Omental fat pad (tissue), 3 donors: ENCODE measurements at regions not wholly inside any gene's neighbourhood (a gene's known extent, or its start where the extent isn't known, plus 50 kb on each side); places are given as distances from the start of the nearest gene placed in this dataset.
A peak's percentile ranks its signal among the peaks of the same experiment; 100 is the strongest.

Source experiments
- ATAC-seq: fragments of 150-250 bp; one replicate; pipeline ENCODE4 v1.9.1; 2016; ENCODE audit warnings: mild to moderate bottlenecking, moderate library complexity; ENCODE audit not compliant: low FRiP score
- DNase-seq: peaks from one replicate; pipeline ENCODE4 v3.0.0-alpha.2; 2019; ENCODE audit warnings: low spot score
- CTCF ChIP-seq, 3 donors: fragments of 450-650 bp; IDR thresholded peaks; one replicate each; pipeline ENCODE4 v1.5.1; 2016 to 2017; ENCODE audit warnings: antibody characterized with exemption in 3 of 3, mild to moderate bottlenecking in 3 of 3, moderate library complexity in 2 of 3

GRCh38 chr21:14306126-14306907, 76.6 kb downstream of the HSPA13 start:
- ATAC-seq (no peak), DNase-seq (no peak)
- TF ChIP-seq CTCF (IDR thresholded peaks at IDR 0.05), result no peak

- no peak for DNase-seq
- TF ChIP-seq CTCF (IDR thresholded peaks at IDR 0.05), result no peak
- ATAC-seq, result no peak
Observed at GRCh38 chr21:14303731-14304488, 79.0 kb downstream of the HSPA13 start.

- TF ChIP-seq CTCF (IDR thresholded peaks at IDR 0.05), result no peak
- DNase-seq (no peak), ATAC-seq (no peak)
Observed at GRCh38 chr21:14300074-14300473, 82.9 kb downstream of the HSPA13 start.

GRCh38 chr21:14290576-14290975, 74.6 kb downstream of the RBM11 start:
- ATAC-seq (no peak), DNase-seq (no peak)
- TF ChIP-seq CTCF (IDR thresholded peaks at IDR 0.05), result no peak

- ATAC-seq (no peak), DNase-seq (no peak)
- no peak for TF ChIP-seq CTCF (IDR thresholded peaks at IDR 0.05)
Observed at GRCh38 chr21:14288922-14289321, 73.0 kb downstream of the RBM11 start.

- peak; percentile 41 for ATAC-seq
- TF ChIP-seq CTCF (IDR thresholded peaks at IDR 0.05), result no peak
- no peak for DNase-seq
Observed at GRCh38 chr21:14285147-14285761, 69.3 kb downstream of the RBM11 start.
